SH-SY5Y (cell line): ENCODE measurements at regions not wholly inside any gene's neighbourhood (a gene's known extent, or its start where the extent isn't known, plus 50 kb on each side); places are given as distances from the start of the nearest gene placed in this dataset.

Experiments used
- GATA2 ChIP-seq: IDR thresholded peaks from 2 replicates; pipeline ENCODE4 v1.6.1; 2011; ENCODE audit warnings: mild to moderate bottlenecking, low read depth, low read length
- GATA3 ChIP-seq: IDR thresholded peaks from 2 replicates; pipeline ENCODE4 v1.6.1; 2011; ENCODE audit warnings: low read depth, mild to moderate bottlenecking, low read length, moderate library complexity

DNA sequence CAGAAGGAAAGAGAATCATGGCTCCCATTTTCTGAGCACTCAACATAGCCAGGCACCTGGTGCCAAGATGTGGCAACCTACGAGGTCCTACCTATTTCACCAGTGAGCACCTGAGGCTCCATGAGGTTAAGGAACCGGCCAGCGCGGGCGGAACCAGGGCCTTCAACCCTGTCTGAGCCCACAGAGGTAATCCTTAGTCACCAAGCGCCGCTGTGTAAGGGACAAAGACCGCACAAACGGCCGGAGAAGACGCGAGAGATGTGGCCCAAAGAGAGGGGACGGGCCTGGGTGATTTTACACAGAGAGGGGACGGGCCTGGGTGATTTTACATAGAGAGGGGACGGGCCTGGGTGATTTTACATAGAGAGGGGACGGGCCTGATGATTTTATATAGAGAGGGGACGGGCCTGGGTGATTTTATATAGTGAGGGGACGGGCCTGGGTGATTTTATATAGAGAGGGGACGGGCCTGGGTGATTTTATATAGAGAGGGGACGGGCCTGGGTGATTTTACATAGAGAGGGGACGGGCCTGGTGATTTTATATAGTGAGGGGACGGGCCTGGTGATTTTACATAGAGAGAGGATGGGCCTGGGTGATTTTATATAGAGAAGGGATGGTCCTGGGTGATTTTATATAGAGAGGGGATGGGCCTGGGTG, 114.2 kb downstream of the SMIM20 start:
- no peak for TF ChIP-seq GATA2
- no peak for TF ChIP-seq GATA3
